ENCODE measurements at regions not wholly inside any gene's neighbourhood (a gene's known extent, or its start where the extent isn't known, plus 50 kb on each side); places are given as distances from the start of the nearest gene placed in this dataset.
A peak's percentile ranks its signal among the peaks of the same experiment; 100 is the strongest.

DNA sequence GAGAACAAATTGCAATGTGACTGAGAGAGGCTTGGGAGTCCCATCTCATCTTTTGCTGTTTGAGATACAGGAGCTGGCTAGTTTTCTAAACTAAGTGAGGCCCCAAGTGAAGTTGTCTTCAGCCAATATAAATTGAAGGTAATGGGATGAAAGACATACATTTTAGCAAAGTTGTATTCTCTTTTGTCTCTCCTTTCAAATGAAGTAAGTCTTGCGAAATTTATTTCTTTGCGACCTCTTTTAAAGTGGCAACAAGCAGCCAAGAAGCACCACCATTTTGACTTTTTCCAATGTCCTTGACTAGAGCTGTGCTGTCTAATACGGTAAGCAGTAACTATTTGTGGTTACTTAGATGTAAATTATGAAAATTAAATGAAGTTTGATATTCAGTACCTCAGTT lies 385.7 kb downstream of the USP25 start:
- H3K4me3 ChIP-seq (replicated peaks in 1 of 2; ENCODE audit: low read depth in 2 of 2, low read length in 2 of 2) = no peak overlapping the region
- TF ChIP-seq, protein P1, sequence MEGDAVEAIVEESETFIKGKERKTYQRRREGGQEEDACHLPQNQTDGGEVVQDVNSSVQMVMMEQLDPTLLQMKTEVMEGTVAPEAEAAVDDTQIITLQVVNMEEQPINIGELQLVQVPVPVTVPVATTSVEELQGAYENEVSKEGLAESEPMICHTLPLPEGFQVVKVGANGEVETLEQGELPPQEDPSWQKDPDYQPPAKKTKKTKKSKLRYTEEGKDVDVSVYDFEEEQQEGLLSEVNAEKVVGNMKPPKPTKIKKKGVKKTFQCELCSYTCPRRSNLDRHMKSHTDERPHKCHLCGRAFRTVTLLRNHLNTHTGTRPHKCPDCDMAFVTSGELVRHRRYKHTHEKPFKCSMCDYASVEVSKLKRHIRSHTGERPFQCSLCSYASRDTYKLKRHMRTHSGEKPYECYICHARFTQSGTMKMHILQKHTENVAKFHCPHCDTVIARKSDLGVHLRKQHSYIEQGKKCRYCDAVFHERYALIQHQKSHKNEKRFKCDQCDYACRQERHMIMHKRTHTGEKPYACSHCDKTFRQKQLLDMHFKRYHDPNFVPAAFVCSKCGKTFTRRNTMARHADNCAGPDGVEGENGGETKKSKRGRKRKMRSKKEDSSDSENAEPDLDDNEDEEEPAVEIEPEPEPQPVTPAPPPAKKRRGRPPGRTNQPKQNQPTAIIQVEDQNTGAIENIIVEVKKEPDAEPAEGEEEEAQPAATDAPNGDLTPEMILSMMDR (IDR thresholded peaks at IDR 0.05; ENCODE audit: low read depth, low read length) = no peak
- DNase-seq (ENCODE audit: low read depth in 2 of 2) = no peak

DNA sequence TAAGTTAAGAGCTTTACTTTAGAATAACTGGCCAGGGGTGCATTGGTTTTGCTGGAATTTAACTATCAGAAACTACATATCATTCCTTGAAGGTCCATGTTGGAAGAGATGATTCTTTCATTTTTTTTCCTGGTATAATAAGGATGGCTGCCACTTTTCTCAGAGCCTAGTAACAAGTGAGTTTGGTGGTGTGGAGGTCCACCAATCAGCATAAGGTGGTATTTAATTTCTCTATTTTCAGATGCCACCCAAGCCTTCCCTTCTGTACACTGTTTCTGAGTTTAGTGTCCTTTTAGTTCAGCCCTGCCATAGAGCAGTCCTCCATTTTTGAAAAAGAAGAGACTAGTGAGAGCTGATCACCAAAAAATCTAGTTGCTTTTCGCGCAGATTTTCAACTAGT lies 386.3 kb downstream of the USP25 start:
- DNase-seq (ENCODE audit: low read depth in 2 of 2) = peak in 1 of 2 donors; percentile 7
- TF ChIP-seq, protein P1 (IDR thresholded peaks at IDR 0.05; ENCODE audit: low read depth, low read length) = no peak
- H3K4me3 ChIP-seq (replicated peaks in 1 of 2; ENCODE audit: low read depth in 2 of 2, low read length in 2 of 2) = no peak overlapping the region

DNA sequence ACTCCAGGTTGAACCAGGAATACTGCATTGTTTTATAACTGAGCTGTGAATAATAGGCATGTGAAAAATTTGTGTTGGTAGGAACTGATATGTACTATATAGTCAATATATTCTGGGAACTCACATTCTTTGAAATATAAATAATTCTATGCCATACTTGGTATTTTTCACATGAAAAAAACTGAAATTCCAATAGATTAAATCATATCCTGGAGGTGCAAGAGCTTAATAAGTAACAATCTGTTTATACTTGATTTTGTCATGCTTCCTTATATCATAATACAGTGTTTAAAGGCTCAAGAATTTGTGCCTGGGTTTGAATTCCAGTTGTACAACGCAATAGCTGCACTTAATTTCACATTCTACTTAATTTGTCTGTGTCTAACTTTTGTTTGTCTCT lies 387.0 kb downstream of the USP25 start:
- TF ChIP-seq, protein P1 (IDR thresholded peaks at IDR 0.05; ENCODE audit: low read depth, low read length) = no peak
- DNase-seq (ENCODE audit: low read depth in 2 of 2) = peak; percentile 48 to 88
- no peak overlapping the region for H3K4me3 ChIP-seq (replicated peaks in 1 of 2; ENCODE audit: low read depth in 2 of 2, low read length in 2 of 2)

DNA sequence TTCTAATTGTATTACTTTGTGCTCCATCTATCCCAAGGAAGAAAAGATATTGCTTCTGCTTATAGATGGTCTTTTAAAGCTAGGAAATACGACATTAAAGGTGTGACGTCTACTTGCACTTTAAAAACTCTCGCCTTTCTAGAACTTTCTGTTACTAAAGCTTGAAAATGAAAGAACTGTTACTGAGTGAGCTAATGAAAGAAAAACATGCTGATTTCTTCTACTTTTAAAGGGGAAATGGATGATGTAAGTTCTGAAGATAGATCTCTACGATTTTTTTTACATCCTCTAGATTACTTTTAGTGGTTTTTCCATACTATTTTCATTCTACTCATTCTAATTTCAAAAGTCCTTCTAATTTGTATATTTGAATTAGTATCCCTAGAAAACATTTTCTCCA lies 387.5 kb downstream of the USP25 start:
- peak; percentile 33 to 61 for DNase-seq (ENCODE audit: low read depth in 2 of 2)
- TF ChIP-seq, protein P1 (IDR thresholded peaks at IDR 0.05; ENCODE audit: low read depth, low read length) = no peak
- no peak overlapping the region for H3K4me3 ChIP-seq (replicated peaks in 1 of 2; ENCODE audit: low read depth in 2 of 2, low read length in 2 of 2)

DNA sequence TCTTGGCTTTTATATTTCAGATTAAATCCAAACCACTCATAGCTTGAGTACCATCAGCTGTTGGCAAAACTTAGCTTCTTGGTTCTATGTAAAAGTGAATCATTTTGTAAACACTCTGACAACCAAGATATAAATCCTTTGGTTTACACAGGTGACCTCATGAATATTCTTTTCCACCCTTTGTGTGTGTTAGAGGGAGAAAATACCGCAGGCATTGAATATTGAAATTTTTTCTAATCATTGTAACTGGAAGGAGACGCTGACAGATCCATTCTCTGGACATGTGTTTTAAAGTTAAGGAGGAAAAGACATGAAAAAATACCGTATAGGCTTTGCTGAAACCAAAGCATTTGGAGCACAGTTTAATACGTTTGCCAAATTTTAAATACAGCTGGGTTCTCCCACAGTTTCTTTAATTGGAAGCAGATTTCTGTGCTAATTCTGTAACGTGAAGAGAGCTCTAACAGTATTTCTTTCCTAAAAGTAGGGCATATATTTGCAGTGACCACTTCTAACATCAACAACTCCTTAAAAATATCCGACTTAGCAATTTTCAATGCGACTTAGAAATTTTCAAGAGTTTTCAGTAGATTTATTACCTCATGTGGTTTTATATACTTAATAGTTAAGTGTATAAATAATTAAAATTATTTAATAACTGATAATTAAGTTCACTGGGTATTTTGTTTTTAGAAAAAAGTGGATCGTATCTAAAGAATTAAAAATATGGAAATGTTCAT lies 388.2 kb downstream of the USP25 start:
- H3K4me3 ChIP-seq (replicated peaks in 1 of 2; ENCODE audit: low read depth in 2 of 2, low read length in 2 of 2) = peak overlapping the region in 1 of 2 donors; percentile 4
- DNase-seq (ENCODE audit: low read depth in 2 of 2) = peak; percentile 63 to 92
- TF ChIP-seq, protein P1 (IDR thresholded peaks at IDR 0.05; ENCODE audit: low read depth, low read length) = no peak

DNA sequence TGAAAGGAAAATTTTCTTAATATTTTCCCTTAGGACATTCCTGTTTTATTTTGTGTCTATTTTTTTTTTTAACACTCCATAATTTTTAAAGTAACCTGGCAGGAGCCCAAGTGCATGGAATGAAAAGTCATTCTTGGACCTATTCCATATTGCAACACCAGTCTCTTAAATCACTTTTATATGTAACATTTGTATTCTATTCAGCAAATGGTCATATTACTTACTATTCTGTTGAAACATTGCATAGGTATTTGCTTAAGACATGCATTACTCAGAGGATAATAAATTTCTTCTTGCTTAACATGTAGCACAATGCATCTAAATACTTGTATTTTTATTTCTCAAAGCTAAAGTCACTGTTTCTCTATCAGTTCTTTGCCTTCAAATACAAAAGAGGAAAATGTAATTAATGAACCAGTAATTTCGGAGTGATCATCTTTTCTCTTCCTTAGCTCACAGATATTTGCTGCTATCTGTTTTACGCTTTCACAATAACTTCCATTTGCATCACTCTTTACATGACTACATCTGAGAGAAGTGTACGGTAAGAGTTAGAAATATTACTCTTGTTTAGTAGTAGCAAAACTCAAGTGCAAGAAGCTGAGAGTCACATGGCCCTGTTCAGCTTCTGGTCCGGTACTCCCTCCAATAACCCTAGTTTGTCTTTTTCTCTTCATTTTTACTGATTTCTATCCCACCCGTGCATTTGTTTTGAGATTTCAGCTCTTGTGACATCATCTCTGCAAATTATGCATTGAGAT lies 394.8 kb downstream of the USP25 start:
- peak; percentile 91 to 95 for DNase-seq (ENCODE audit: low read depth in 2 of 2)
- TF ChIP-seq, protein P1 (IDR thresholded peaks at IDR 0.05; ENCODE audit: low read depth, low read length) = no peak
- H3K4me3 ChIP-seq (replicated peaks in 1 of 2; ENCODE audit: low read depth in 2 of 2, low read length in 2 of 2) = peak overlapping the region in 1 of 2 donors; percentile 4
